IMR-90 (cell line): ENCODE measurements at regions not wholly inside any gene's neighbourhood (a gene's known extent, or its start where the extent isn't known, plus 50 kb on each side); places are given as distances from the start of the nearest gene placed in this dataset.

Experiments
- CHD1 ChIP-seq: IDR thresholded peaks from 2 replicates; pipeline ENCODE4 v1.6.1; 2012; ENCODE audit warnings: low read depth, low read length, improper control_type of control experiment
- CTCF ChIP-seq: conservative IDR thresholded peaks from 2 replicates; pipeline ENCODE4 v1.5.1; 2012; ENCODE audit warnings: mild to moderate bottlenecking, low read depth, low read length, improper control_type of control experiment
- MAFK ChIP-seq: IDR thresholded peaks from 2 replicates; pipeline ENCODE4 v1.6.1; 2012; ENCODE audit warnings: low read depth, low read length, improper control_type of control experiment
- MAZ ChIP-seq: IDR thresholded peaks from 2 replicates; pipeline ENCODE4 v1.6.1; 2012; ENCODE audit warnings: low read depth, mild to moderate bottlenecking, low read length, improper control_type of control experiment, moderate library complexity, borderline replicate concordance
- MXI1 ChIP-seq: IDR thresholded peaks from 2 replicates; pipeline ENCODE4 v1.6.1; 2012; ENCODE audit warnings: low read depth, mild to moderate bottlenecking, low read length, moderate library complexity, borderline replicate concordance
- NFE2L2 ChIP-seq: fragments of 150-350 bp; IDR thresholded peaks from 2 replicates; pipeline ENCODE4 v1.6.1; 2016; ENCODE audit warnings: low read depth, mild to moderate bottlenecking, low read length
- POLR2A ChIP-seq: IDR thresholded peaks from 2 replicates; pipeline ENCODE4 v1.6.1; 2012; ENCODE audit warnings: mild to moderate bottlenecking, low read depth, low read length
- RAD21 ChIP-seq: IDR thresholded peaks from 2 replicates; pipeline ENCODE4 v1.6.1; 2012; ENCODE audit warnings: low read length, improper control_type of control experiment
- RFX5 ChIP-seq: IDR thresholded peaks from 2 replicates; pipeline ENCODE4 v1.8.0; 2012; ENCODE audit warnings: low read depth, mild to moderate bottlenecking, low read length, moderate library complexity
- SMC3 ChIP-seq: fragments of 150-350 bp; IDR thresholded peaks from 2 replicates; pipeline ENCODE4 v1.6.1; 2016; ENCODE audit warnings: low read depth, mild to moderate bottlenecking, antibody characterized with exemption, low read length, moderate library complexity

GRCh38 chr12:69097619-69098368 is 141.6 kb upstream of the CPSF6 start:
- TF ChIP-seq CTCF: no peak
- no peak for TF ChIP-seq MAZ
- no peak for TF ChIP-seq POLR2A
- TF ChIP-seq RAD21: no peak
- no peak for TF ChIP-seq SMC3
- no peak for TF ChIP-seq RFX5
- TF ChIP-seq NFE2L2: no peak
- no peak for TF ChIP-seq MAFK
- no peak for TF ChIP-seq CHD1
- no peak for TF ChIP-seq MXI1
